Hematopoietic multipotent progenitor cell treated with erythropoietin and hydrocortisone succinate and interleukin-3 and kit ligand, for 15 days (in vitro differentiated cells): ENCODE measurements at regions not wholly inside any gene's neighbourhood (a gene's known extent, or its start where the extent isn't known, plus 50 kb on each side); places are given as distances from the start of the nearest gene placed in this dataset.

ENCODE experiments used
- DNase-seq: peaks from one replicate; pipeline ENCODE4 v3.0.0-alpha.2; 2015; ENCODE audit warnings: low spot score

GRCh38 chr9:105828171-105828570 lies 133.8 kb downstream of the TMEM38B start:
- DNase-seq, result no peak

- DNase-seq, result no peak
Observed at GRCh38 chr9:105828596-105829213, 134.4 kb downstream of the TMEM38B start.

DNA sequence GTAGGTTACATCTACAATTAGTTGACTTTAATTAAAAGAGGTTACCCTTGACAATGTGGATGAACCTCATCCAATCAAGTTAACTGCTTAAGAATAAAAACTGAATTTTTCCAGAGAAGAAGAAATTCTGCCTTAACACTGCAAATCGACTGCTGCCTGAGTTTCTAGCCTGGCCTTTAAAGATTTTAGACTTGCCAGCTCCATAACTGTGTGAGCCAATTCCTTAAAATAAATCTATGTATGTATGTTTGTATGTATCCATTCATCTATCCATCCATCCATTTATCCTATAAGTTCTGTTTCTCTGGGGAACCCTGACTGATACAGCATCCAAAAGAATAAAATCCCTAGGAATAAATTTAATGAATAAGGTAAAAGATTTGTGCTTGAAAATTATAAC lies 136.1 kb downstream of the TMEM38B start:
- no peak for DNase-seq

DNA sequence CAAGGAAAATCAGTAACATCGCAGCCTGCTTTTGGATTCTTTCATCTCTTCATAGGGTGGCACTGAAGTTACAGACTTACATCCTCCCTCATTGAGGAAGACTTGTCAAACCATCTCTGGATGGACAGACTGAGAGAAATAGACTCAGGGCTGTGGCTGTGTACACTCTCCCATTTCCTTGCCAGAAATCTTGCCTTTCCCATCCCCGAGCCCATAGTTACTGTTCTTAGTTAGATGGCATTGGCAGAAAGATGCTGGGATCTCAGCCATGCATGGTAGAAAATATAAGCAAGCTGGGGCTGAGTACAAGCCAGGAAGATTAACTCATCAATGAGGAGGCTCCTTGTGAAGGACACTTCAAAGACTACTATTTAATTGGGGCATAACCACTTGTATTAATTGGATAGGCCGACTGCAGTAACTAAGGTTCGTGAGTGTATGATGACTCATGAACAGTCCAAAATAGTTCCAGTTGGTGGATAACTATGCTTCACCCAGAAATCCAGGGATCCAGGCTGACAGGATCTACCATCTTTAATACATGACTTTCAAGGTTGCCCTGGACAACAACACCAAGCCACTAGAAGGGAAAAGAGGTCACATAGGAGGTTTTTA lies 137.9 kb downstream of the TMEM38B start:
- DNase-seq, result no peak

GRCh38 chr9:105833271-105833975 lies 139.1 kb downstream of the TMEM38B start:
- no peak for DNase-seq

- DNase-seq, result no peak
Observed at GRCh38 chr9:105834404-105834803, 140.1 kb downstream of the TMEM38B start.

DNA sequence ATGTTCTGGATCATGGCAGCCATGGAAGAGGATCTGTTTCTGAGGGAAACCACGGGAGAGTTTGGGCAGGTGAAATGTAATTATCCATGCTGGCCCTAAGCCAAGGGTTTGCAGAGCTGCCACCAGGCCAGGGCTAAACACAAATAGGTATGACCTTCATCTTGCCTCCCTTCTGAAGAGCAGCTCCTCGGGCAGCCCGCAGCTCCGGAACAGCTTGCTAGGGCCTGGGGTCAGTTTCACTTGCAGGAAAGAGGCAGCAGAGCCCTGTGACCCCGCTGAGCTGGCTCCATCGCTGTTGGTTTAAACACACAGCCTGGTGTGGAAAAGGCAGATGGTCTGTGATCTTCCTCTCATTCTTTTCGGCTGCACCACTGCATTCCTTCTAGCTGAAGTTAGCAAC lies 141.4 kb downstream of the TMEM38B start:
- no peak for DNase-seq

DNA sequence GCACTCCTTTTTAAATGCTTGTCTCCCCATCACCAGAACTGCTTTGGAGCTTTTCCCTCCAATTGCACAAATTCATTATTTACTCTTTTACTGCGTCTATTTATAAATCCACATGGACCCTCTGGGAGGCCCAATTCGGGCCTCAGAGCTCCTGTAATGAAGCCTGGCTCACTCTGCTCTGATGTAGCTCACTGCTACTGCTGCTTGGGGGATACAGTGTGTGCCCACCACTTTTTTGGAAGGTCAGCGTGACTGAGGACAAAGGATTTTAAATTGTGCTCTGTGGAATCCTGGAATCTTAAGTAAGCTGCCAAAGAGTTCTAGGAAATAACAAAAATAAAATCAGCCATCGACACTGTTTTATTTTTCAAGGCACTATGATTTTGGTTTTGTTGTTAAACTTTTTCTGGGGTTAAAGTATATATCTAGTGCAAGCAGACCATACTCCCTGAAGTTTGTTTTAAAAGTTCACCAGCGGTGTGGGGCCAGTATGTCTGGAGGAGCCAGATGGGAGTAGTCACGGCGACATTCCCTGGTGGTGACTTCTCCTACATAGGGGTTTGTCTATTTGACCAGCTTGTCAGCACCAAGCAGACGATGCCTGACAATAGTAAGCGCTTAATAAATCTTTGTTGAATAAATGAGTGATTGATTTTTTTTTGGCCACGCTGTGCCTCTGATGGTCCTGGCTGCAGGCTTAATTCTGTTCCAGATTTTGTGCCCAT lies 142.8 kb downstream of the TMEM38B start:
- no peak for DNase-seq

- DNase-seq, result no peak
Observed at GRCh38 chr9:105841562-105841961, 147.2 kb downstream of the TMEM38B start.

- DNase-seq, result peak; percentile 26
Observed at GRCh38 chr9:105842023-105842644, 147.8 kb downstream of the TMEM38B start.

- no peak for DNase-seq
Observed at GRCh38 chr9:105846825-105847224, 152.5 kb downstream of the TMEM38B start.

GRCh38 chr9:105850852-105851500 lies 156.6 kb downstream of the TMEM38B start:
- no peak for DNase-seq

DNA sequence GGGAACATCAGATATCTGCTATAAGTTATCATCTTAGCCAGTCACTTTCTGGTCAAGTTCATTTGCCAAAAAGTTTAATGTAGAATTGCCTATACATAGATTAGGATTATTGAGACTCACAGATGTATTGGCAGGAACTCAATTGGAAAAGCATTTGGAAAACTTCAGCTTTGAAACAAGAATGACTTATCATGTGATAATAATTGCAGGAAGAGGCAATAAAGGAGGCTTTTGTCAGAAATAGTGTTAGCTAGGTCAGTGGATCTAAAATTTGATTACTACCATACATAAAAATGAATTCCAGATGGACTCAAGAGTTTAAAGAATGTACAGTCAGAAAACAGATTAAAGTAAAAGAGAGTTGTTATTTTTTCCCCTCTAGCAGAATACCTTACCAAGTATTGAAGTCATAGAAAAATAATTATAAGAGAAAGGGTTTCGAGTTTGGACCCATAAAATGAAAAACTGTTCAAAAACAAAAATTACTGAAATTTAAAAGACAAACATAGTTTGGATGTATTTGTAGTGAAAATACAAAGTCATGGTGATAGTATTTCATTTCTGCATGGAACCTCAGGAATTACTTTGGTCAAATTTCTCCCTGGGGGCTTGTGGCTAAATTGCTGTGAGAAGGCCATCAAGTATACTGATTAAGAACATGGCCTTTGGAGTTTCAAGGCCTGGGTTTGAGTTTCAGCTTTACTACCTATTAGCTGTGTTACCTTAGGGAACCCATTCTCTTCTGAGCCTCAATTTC lies 159.9 kb downstream of the TMEM38B start:
- DNase-seq, result no peak

- no peak for DNase-seq
Observed at GRCh38 chr9:105854783-105855724, 160.7 kb downstream of the TMEM38B start.

DNA sequence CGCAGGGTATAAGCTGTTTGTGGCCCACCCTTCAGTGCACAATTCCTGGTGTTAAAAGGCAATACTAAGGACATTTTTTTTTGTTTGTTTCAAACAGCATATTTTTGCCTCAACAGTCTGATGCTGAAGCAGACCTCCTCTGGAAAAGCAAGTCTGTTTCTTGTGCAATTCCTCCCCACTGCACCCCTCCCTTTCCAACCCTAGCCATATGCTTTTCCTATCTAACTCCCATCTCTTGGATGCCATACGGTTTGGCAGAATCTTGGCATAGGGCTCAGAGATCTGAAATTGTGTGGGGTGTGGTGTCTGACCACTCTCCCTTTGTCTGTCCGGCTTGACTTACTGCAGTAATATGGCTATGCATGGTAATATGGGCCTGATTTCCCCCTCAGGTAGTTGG lies 161.6 kb downstream of the TMEM38B start:
- no peak for DNase-seq

GRCh38 chr9:105858006-105858690 lies 163.8 kb downstream of the TMEM38B start:
- no peak for DNase-seq

DNA sequence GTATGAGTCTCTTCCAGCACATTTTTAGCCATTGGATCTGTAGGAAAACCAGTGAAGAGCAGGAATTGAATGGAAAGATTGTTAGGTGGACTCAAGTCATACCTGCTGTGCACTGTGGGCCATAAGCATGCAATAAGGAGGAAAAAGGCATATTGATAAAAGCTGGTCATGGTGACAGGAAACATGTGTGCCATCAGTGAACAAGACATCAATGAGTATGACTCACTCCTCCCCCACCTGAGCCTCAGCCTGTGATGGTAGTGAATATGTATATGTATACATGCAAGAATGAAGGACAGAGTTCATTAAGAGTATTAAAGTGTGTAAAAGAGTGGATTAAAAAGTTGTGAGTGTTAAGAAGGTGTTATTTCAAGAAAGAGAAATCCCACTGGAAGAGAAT lies 164.5 kb downstream of the TMEM38B start:
- DNase-seq, result no peak

- no peak for DNase-seq
Observed at GRCh38 chr9:105859428-105860091, 165.2 kb downstream of the TMEM38B start.

DNA sequence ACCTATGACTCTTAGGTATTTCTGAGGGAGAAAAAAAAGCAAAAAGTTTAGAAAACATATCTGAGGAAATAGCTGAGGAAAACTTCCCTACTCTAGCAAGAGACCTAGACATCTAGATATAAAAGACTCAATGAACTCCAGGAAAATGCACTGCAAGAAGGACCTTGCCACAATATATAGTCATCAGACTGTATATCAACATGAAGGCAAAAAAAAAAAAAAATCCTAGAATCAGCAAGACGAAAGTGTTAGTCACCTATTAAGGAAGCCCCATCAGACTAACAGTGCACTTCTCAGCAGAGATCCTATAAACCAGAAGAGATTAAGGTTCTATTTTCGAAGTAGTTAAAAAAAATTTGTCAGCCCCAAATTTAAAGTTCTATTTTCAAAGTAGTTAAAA lies 166.2 kb downstream of the TMEM38B start:
- no peak for DNase-seq
